ENCODE measurements at regions not wholly inside any gene's neighbourhood (a gene's known extent, or its start where the extent isn't known, plus 50 kb on each side); places are given as distances from the start of the nearest gene placed in this dataset.

DNA sequence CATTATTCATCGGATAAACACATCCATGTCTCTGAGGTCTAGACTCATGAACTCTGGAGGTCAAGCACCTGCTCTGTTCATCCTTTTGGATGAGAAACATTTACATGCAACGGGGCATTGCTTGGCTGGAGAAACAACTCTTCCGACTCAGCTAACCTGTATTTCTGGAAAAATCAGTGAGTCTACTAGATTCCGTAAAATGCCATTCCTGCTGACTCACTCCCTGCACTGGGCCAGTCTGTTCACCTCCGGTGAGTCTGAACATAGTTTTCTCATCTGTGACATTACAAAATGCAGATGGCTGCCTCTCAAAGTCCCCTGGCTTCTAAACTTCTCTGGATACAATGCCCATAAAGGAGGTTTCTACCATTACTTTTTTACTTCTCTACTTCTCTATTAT, 185.7 kb upstream of the HS3ST1 start:
- Histone ChIP-seq H3K9me3 (ENCODE audit: control insufficient read depth in 1 of 2, insufficient read depth in 1 of 2, low read depth in 1 of 2, low read length in 2 of 2) (no peaks in the 10 kb centered on the region), H2AFZ (ENCODE audit: low read depth, low read length, poor library complexity, severe bottlenecking) (no peak overlapping the region), H3K4me2 (ENCODE audit: low read length) (peak overlapping the region; percentile 71), H3K9ac (ENCODE audit: low read length) (peak overlapping the region; percentile 67), H3K9me2 (ENCODE audit: insufficient read depth) (no peaks in the 10 kb centered on the region), H3K4me3 (replicated peaks in 1 of 2; ENCODE audit: low read depth in 1 of 2, low read length in 2 of 2) (peak overlapping the region in 1 of 2 experiments; percentile 37; a peak in 2 of 4 replicates), H3K79me2 (ENCODE audit: insufficient read depth, low read length) (no peaks in the 10 kb centered on the region), H3K27me3 (ENCODE audit: insufficient read depth, low read length) (no peaks in the 10 kb centered on the region), H3K4me1 (ENCODE audit: control insufficient read depth in 1 of 2, insufficient read depth in 2 of 2, low read length in 2 of 2) (peaks cover 76 to 92% of the 10 kb centered on the region in 2 experiments), H3K36me3 (ENCODE audit: control insufficient read depth in 1 of 2, insufficient read depth in 2 of 2, low read length in 2 of 2) (no peaks in the 10 kb centered on the region), H3K27ac (ENCODE audit: low read depth, low read length) (peak overlapping the region; percentile 98), H4K20me1 (ENCODE audit: insufficient read depth) (no peaks in the 10 kb centered on the region)
- intact Hi-C loops (cut with micrococcal nuclease): loop anchor here (10.0 kb wide), 1 partner anchor 70 kb away; no protein-coding TSS in a partner anchor
- ChIA-PET POLR2A (interaction anchor here (1.0 to 3.7 kb wide), 6 partner anchors 10 to 109 kb away, joined by 3 to 26 read pairs (median 4); no protein-coding TSS in a partner anchor), CTCF (no interaction called here), RAD21 (ENCODE audit: low non-redundant PET in 1 of 2, low total read pairs in 2 of 2, uncharacterized antibody in 2 of 2, unreplicated experiment in 2 of 2) (no interaction called here)
- DNase-seq (ENCODE audit: low read depth, low spot score): peak; percentile 90
- peak; percentile 86 for ATAC-seq
- TF ChIP-seq, protein P1, sequence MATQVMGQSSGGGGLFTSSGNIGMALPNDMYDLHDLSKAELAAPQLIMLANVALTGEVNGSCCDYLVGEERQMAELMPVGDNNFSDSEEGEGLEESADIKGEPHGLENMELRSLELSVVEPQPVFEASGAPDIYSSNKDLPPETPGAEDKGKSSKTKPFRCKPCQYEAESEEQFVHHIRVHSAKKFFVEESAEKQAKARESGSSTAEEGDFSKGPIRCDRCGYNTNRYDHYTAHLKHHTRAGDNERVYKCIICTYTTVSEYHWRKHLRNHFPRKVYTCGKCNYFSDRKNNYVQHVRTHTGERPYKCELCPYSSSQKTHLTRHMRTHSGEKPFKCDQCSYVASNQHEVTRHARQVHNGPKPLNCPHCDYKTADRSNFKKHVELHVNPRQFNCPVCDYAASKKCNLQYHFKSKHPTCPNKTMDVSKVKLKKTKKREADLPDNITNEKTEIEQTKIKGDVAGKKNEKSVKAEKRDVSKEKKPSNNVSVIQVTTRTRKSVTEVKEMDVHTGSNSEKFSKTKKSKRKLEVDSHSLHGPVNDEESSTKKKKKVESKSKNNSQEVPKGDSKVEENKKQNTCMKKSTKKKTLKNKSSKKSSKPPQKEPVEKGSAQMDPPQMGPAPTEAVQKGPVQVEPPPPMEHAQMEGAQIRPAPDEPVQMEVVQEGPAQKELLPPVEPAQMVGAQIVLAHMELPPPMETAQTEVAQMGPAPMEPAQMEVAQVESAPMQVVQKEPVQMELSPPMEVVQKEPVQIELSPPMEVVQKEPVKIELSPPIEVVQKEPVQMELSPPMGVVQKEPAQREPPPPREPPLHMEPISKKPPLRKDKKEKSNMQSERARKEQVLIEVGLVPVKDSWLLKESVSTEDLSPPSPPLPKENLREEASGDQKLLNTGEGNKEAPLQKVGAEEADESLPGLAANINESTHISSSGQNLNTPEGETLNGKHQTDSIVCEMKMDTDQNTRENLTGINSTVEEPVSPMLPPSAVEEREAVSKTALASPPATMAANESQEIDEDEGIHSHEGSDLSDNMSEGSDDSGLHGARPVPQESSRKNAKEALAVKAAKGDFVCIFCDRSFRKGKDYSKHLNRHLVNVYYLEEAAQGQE (IDR thresholded peaks at IDR 0.05; ENCODE audit: low read depth): no peak
- TF ChIP-seq POLR2AphosphoS5 (IDR thresholded peaks at IDR 0.05; ENCODE audit: low read depth, low read length) (peak; percentile 63), TCF7L2 (IDR thresholded peaks at IDR 0.05; ENCODE audit: borderline replicate concordance, extremely low read depth, insufficient read depth, insufficient read length) (peak; percentile 16), YY1 (IDR thresholded peaks at IDR 0.05; ENCODE audit: extremely low read depth, insufficient replicate concordance, low read depth, low read length) (peak; percentile 78), ELF1 (IDR thresholded peaks at IDR 0.05; ENCODE audit: borderline replicate concordance, low read depth) (no peak)
- TF ChIP-seq, protein P2, sequence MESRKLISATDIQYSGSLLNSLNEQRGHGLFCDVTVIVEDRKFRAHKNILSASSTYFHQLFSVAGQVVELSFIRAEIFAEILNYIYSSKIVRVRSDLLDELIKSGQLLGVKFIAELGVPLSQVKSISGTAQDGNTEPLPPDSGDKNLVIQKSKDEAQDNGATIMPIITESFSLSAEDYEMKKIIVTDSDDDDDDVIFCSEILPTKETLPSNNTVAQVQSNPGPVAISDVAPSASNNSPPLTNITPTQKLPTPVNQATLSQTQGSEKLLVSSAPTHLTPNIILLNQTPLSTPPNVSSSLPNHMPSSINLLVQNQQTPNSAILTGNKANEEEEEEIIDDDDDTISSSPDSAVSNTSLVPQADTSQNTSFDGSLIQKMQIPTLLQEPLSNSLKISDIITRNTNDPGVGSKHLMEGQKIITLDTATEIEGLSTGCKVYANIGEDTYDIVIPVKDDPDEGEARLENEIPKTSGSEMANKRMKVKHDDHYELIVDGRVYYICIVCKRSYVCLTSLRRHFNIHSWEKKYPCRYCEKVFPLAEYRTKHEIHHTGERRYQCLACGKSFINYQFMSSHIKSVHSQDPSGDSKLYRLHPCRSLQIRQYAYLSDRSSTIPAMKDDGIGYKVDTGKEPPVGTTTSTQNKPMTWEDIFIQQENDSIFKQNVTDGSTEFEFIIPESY (IDR thresholded peaks at IDR 0.05; ENCODE audit: extremely low read depth, insufficient replicate concordance, low read length): peak; percentile 54
- BruUV-seq (replicated peaks): no TSS peak
